Esophagus squamous epithelium (tissue), 4 donors: ENCODE measurements at regions not wholly inside any gene's neighbourhood (a gene's known extent, or its start where the extent isn't known, plus 50 kb on each side); places are given as distances from the start of the nearest gene placed in this dataset.

Source experiments
- CTCF ChIP-seq, 6 experiments: fragments of 450-650 bp in 4 of 6; fragments of 200-600 bp in 2 of 6; sonication (generic) in 2 of 6; IDR thresholded peaks; one replicate each; pipeline ENCODE4 v1.5.1; 2016 to 2019; ENCODE audit warnings: antibody characterized with exemption in 6 of 6, mild to moderate bottlenecking in 4 of 6, moderate library complexity in 4 of 6
- POLR2A ChIP-seq, 4 donors: fragments of 450-650 bp; IDR thresholded peaks; one replicate each; pipeline ENCODE4 v1.6.1; 2017; ENCODE audit warnings: antibody characterized with exemption in 4 of 4, mild to moderate bottlenecking in 4 of 4, moderate library complexity in 3 of 4

- TF ChIP-seq CTCF (IDR thresholded peaks at IDR 0.05) = no peak
- TF ChIP-seq POLR2A (IDR thresholded peaks at IDR 0.05) = no peak
Measured at GRCh38 chr2:234571620-234572407, 74.9 kb upstream of the ARL4C start.
